Left colon (tissue), 2 donors: ENCODE measurements at regions not wholly inside any gene's neighbourhood (a gene's known extent, or its start where the extent isn't known, plus 50 kb on each side); places are given as distances from the start of the nearest gene placed in this dataset.
A peak's percentile ranks its signal among the peaks of the same experiment; 100 is the strongest.

Source experiments
- ATAC-seq: fragments of 200-7000 bp; cut with Tn5 transposase; one replicate; pipeline ENCODE4 v1.9.1; 2020; ENCODE audit warnings: mild to moderate bottlenecking, moderate library complexity
- DNase-seq, 2 donors: peaks; one replicate each; pipeline ENCODE4 v3.0.0-alpha.2; 2020
- intact Hi-C, 2 donors: fragments of 100-400 bp; cut with DNase I in 1 of 2; cut with micrococcal nuclease in 1 of 2; formaldehyde crosslinking; loops; one replicate each; pipeline versions ENCODE4 v1.11.2 to v1.14.0; 2022; cut with DNase I, micrococcal nuclease
- donor health status: DM: no; HTN: no; CAD: no.
- donor health status: DM: yes; HTN: yes; CAD: no.

GRCh38 chr11:27909386-27909785, 198.6 kb downstream of the KIF18A start:
- intact Hi-C loops = no loop called here
- ATAC-seq (no peak), DNase-seq (no peak)

GRCh38 chr11:27908621-27909020, 199.3 kb downstream of the KIF18A start:
- intact Hi-C loops = no loop called here
- DNase-seq = no peak
- no peak for ATAC-seq

- no peak for ATAC-seq
Measured at GRCh38 chr11:27907530-27907929, 200.4 kb downstream of the KIF18A start.

GRCh38 chr11:27907091-27907490, 200.9 kb downstream of the KIF18A start:
- DNase-seq (no peak), ATAC-seq (no peak)
- intact Hi-C loops = no loop called here

More at GRCh38 chr11:27907530-27907929, 200.4 kb downstream of the KIF18A start:
- DNase-seq = no peak
- intact Hi-C loops = no loop called here

GRCh38 chr11:27904358-27905055, 203.4 kb downstream of the KIF18A start:
- no peak for ATAC-seq

GRCh38 chr11:27902981-27903624, 202.8 kb upstream of the BDNF start:
- intact Hi-C loops = no loop called here
- ATAC-seq = no peak

More at GRCh38 chr11:27904358-27905055, 203.4 kb downstream of the KIF18A start:
- DNase-seq = no peak
- intact Hi-C loops = no loop called here

GRCh38 chr11:27898166-27898565, 197.9 kb upstream of the BDNF start:
- DNase-seq (no peak), ATAC-seq (no peak)
- intact Hi-C loops = no loop called here

More at GRCh38 chr11:27902981-27903624, 202.8 kb upstream of the BDNF start:
- DNase-seq = no peak

- intact Hi-C loops = no loop called here
- DNase-seq = no peak
- no peak for ATAC-seq
Measured at GRCh38 chr11:27896096-27896495, 195.8 kb upstream of the BDNF start.

GRCh38 chr11:27894552-27894951, 194.3 kb upstream of the BDNF start:
- ATAC-seq (no peak), DNase-seq (no peak)
- intact Hi-C loops = no loop called here

- ATAC-seq = no peak
- DNase-seq = no peak
- intact Hi-C loops = no loop called here
Measured at GRCh38 chr11:27886857-27887256, 186.6 kb upstream of the BDNF start.

GRCh38 chr11:27882066-27882697, 181.9 kb upstream of the BDNF start:
- intact Hi-C loops = no loop called here
- DNase-seq (no peak), ATAC-seq (no peak)

GRCh38 chr11:27875831-27876775, 175.8 kb upstream of the BDNF start:
- DNase-seq (no peak), ATAC-seq (no peak)
- intact Hi-C loops = no loop called here

GRCh38 chr11:27874998-27875830, 175.0 kb upstream of the BDNF start:
- ATAC-seq (no peak), DNase-seq (no peak)
- intact Hi-C loops = no loop called here

GRCh38 chr11:27873664-27874063, 173.4 kb upstream of the BDNF start:
- DNase-seq (no peak), ATAC-seq (peak; percentile 34)
- intact Hi-C loops = no loop called here

GRCh38 chr11:27871056-27871455, 170.8 kb upstream of the BDNF start:
- DNase-seq (peak in 1 of 2 donors; percentile 5), ATAC-seq (peak; percentile 83)
- intact Hi-C loops = no loop called here

- intact Hi-C loops = no loop called here
- ATAC-seq = no peak
- DNase-seq = no peak
Measured at GRCh38 chr11:27869701-27870100, 169.4 kb upstream of the BDNF start.

- ATAC-seq = no peak
- intact Hi-C loops = no loop called here
Measured at GRCh38 chr11:27868709-27869108, 168.5 kb upstream of the BDNF start.

GRCh38 chr11:27868226-27868625, 168.0 kb upstream of the BDNF start:
- intact Hi-C loops = no loop called here
- DNase-seq (no peak), ATAC-seq (no peak)

More at GRCh38 chr11:27868709-27869108, 168.5 kb upstream of the BDNF start:
- no peak for DNase-seq
